Right cardiac atrium (tissue), 5 donors: ENCODE measurements at regions not wholly inside any gene's neighbourhood (a gene's known extent, or its start where the extent isn't known, plus 50 kb on each side); places are given as distances from the start of the nearest gene placed in this dataset.

Source experiments
- ATAC-seq, 2 donors: fragments of 200-7000 bp; cut with Tn5 transposase; one replicate each; pipeline versions ENCODE4 v1.8.0 to v1.9.1; 2020; ENCODE audit warnings: moderate library complexity in 2 of 2, mild to moderate bottlenecking in 1 of 2
- DNase-seq, 3 donors: peaks; one replicate each; pipeline ENCODE4 v3.0.0-alpha.2; 2020
- H3K27ac ChIP-seq: one replicate; pipeline ENCODE4 v1.5.1; 2013; ENCODE audit warnings: mild to moderate bottlenecking, low read length, control low read depth, moderate library complexity
- H3K27me3 ChIP-seq: one replicate; pipeline ENCODE4 v1.6.1; 2013; ENCODE audit not compliant: control insufficient read depth, insufficient read depth
- H3K4me1 ChIP-seq: one replicate; pipeline ENCODE4 v1.6.1; 2013; ENCODE audit warnings: low read length; ENCODE audit not compliant: control insufficient read depth, insufficient read depth
- H3K4me3 ChIP-seq: one replicate; pipeline ENCODE4 v1.5.1; 2013; ENCODE audit warnings: low read length, control low read depth
- H3K9me3 ChIP-seq: one replicate; pipeline ENCODE4 v1.6.1; 2013; ENCODE audit warnings: low read length; ENCODE audit not compliant: control insufficient read depth
- whole genome bisulfite sequencing: extraction: QIAGEN DNeasy Blood & Tissue Kit; methylation state at CpG from one replicate; pipeline ENCODE4 v1.1.7; 2013; 5-methylcytosine and 5-hydroxymethylcytosine counted together
- intact Hi-C, 4 donors: fragments of 100-400 bp; cut with DNase I; formaldehyde crosslinking; loops; one replicate each; pipeline versions ENCODE4 v1.11.0 to v1.14.0; 2022 to 2023
- donor health status: healthy with polysubstance abuse.
- donor health status: DM: no; HTN: yes; CAD: no.
- donor health status: DM: no; HTN: no; CAD: no.
- donor health status: DM: no; HTN: yes; CAD: no; lungs with severe emphysema.
- donor health status: DM: yes; HTN: yes; CAD: no.

DNA sequence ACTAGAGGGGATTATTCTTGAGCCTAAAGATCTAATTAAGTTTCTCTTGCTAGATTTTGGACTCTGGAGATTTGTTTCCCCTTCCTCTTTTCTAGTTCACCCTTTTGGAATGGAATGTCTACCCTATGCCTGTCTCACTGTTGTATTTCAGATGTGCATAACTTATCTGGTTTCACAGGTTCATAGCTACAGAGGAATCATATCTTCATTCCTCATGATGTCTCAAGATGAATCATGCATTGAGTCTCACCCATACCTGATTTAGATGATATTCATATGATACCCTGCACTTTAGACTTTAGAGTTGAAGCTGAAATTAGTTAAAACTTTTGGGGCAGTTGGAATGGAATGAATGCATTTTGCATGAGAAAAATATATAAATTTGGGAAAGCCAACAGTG, 246.7 kb downstream of the HS3ST1 start:
- intact Hi-C loops: no loop called here
- H3K9me3 ChIP-seq: no peaks in the 10 kb centered on the region
- H3K27ac ChIP-seq: no peak overlapping the region
- H3K4me1 ChIP-seq: no peaks in the 10 kb centered on the region
- ATAC-seq (no peak), DNase-seq (no peak)
- no peak overlapping the region for H3K4me3 ChIP-seq
- no peaks in the 10 kb centered on the region for H3K27me3 ChIP-seq

DNA sequence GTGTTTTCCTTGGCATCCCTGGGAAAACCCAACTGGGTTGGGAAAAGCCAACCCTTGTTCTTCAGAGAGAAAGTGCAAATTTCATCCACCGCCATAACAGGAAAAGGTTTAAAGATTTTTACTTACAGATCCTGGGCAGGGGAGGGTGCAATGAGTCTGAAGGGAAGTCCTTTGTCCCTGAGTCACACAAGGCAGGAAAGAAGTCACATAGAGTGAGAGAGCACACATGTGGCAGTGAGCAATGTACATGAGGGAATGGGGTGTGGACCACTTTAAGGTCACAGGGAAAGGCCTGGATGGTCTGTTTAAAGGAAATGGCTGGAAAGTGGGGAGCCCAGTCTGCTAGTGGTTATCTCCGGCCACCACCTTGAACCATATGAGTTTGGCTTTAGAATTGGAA, 248.9 kb downstream of the HS3ST1 start:
- Histone ChIP-seq H3K9me3 (no peaks in the 10 kb centered on the region), H3K4me1 (no peaks in the 10 kb centered on the region), H3K27me3 (no peaks in the 10 kb centered on the region), H3K27ac (no peak overlapping the region), H3K4me3 (no peak overlapping the region)
- intact Hi-C loops: no loop called here
- DNase-seq (no peak), ATAC-seq (no peak)
- 89% methylated on average over 2 of the region's 2 CpGs for WGBS

DNA sequence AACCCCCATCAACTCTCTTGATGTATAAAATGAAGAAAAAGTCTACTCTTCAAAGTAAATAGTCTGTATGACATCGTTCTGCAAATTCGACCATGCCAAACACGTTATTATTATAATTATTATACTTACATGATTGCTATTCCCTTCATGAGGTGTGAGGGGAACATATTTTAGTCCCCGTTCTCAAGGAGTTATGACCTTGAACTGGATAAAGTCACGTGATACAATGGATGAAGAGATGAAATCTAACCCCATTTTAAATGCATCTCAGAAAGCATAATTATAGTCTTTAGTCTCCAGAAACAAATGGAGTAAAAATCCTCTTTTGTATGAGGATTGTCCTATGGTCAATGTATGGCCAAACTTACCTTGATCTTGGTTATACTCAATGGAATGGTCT, 250.3 kb downstream of the HS3ST1 start:
- Histone ChIP-seq H3K27ac (no peak overlapping the region), H3K4me1 (no peaks in the 10 kb centered on the region), H3K27me3 (no peaks in the 10 kb centered on the region), H3K4me3 (no peak overlapping the region), H3K9me3 (no peaks in the 10 kb centered on the region)
- intact Hi-C loops: no loop called here
- DNase-seq (no peak), ATAC-seq (no peak)
- 79% methylated on average over 5 of the region's 5 CpGs for WGBS

DNA sequence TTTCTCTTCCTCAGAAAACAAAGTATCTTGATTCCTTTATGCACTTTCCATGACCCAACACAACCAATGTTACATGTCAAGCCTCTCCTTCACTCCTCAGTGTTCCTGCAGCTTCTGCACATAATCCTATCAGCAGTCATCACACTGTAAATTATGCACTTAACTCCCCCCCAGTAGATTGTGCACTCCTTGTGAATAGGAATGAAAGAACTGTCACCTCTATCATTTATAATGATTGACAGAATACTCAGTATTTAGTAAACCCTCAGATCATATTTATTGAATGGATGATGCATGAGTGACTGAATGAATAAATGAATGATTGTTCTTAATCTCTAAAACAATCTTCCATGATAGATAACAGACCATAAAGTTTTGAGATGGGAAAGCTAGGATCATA, 253.3 kb downstream of the HS3ST1 start:
- ATAC-seq (no peak), DNase-seq (no peak)
- no peak overlapping the region for H3K4me3 ChIP-seq
- no peak overlapping the region for H3K27ac ChIP-seq
- intact Hi-C loops: no loop called here
- H3K27me3 ChIP-seq: no peaks in the 10 kb centered on the region
- no peaks in the 10 kb centered on the region for H3K9me3 ChIP-seq
- no peaks in the 10 kb centered on the region for H3K4me1 ChIP-seq

DNA sequence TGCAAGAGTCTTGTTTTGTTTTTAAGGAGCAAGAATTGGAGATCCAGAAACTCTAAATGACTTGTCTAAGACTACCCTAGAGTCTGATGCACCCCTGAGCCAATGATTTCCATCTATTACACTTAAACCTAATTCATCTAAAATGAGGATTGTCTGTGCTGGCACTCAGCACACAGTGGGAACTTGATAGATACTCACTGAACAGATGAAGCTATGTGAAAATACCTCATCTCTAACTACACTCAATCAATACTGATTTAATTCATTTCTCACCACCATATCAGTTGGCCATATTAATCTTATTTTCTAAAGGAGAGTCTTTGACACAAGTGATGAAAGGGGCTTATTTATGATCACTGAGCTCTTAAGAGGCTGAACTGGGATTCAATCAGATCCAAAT, 262.1 kb downstream of the HS3ST1 start:
- Histone ChIP-seq H3K4me1 (no peaks in the 10 kb centered on the region), H3K27me3 (no peaks in the 10 kb centered on the region), H3K9me3 (no peaks in the 10 kb centered on the region), H3K4me3 (no peak overlapping the region), H3K27ac (no peak overlapping the region)
- DNase-seq (no peak), ATAC-seq (no peak)
- intact Hi-C loops: no loop called here

DNA sequence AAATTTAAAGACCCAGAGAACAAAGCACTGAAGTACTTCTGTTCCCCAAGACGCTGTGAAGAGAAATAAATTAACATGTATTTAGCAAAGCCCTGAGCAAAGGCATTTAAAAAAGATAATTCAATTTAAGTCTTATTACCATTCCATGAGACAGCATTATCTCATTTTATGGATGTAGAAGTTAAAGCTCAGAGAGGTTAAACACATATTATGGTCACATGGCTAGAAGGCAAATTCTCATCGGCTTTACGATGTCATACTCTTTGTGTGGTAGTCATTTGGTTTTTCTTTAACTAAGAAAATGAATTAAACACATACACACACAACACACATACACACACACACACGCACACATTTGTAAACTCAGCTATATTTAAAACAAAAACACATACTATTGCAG, 262.7 kb downstream of the HS3ST1 start:
- Histone ChIP-seq H3K4me1 (no peaks in the 10 kb centered on the region), H3K9me3 (no peaks in the 10 kb centered on the region), H3K4me3 (no peak overlapping the region), H3K27me3 (no peaks in the 10 kb centered on the region), H3K27ac (no peak overlapping the region)
- WGBS: 89% methylated on average over 4 of the region's 4 CpGs
- ATAC-seq: no peak
- intact Hi-C loops: no loop called here
- no peak for DNase-seq

DNA sequence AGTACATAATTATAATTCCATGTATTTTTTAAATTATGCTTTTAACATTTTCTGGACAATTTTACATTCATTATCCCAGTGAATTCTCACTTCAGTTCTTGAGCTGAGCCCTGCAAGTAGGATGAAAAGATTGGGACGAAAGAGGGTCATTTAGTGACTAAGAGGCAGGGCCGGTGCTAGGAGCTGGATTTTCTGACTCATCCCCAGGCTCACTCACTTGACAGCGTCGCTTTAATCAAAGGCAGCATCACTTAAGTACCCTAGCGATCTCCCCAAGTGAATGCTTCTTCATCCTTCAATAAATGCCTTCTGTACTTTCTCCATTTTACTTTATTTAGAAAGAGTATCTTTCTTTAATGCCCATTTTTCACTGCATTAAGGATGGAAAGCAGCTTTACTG, 263.6 kb downstream of the HS3ST1 start:
- Histone ChIP-seq H3K9me3 (no peaks in the 10 kb centered on the region), H3K27ac (no peak overlapping the region), H3K4me3 (no peak overlapping the region), H3K27me3 (no peaks in the 10 kb centered on the region), H3K4me1 (no peaks in the 10 kb centered on the region)
- no peak for DNase-seq
- intact Hi-C loops: no loop called here
- no peak for ATAC-seq
- 49% methylated on average over 5 of the region's 5 CpGs for WGBS

DNA sequence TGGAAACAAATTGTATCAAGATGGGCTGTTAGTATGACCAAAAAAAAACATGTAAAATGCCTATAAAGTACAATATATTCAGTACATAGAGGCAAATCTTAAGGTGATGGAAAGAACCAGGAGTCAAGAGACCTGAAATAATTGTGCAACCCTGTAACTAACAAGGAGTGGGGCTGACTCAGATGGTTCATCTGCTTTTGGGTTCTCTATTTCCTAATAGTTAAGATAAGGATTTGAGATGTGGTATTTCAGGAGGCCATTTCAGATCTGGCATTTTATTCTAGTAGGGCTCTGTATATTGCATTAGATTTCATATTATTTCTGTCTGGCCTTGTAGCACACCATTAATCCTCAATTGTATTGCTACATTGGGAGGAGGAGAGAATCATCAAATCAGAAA, 268.4 kb downstream of the HS3ST1 start:
- intact Hi-C loops: no loop called here
- DNase-seq (no peak), ATAC-seq (no peak)
- Histone ChIP-seq H3K4me3 (no peak overlapping the region), H3K9me3 (no peaks in the 10 kb centered on the region), H3K27me3 (no peaks in the 10 kb centered on the region), H3K4me1 (no peaks in the 10 kb centered on the region), H3K27ac (no peak overlapping the region)

DNA sequence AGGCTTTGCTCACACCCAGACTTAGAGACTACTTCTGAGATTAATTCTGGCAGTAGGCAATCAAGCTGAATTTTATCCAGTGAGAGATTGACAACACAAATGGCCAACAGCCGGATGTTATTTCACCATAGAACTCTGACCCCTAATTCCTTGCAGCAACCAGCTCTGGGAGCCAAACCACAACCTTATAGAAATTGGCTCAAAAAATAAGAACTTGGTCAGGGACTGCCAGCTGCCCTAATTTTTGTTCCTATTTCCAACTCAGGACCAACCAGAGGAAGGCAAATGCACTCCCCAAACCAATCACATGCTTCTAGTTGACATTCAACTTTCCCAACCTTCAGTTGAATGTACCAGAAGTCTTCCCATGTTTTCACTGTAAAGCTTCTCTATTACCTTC, 269.7 kb downstream of the HS3ST1 start:
- whole genome bisulfite sequencing: 64% methylated on average over 1 of the region's 1 CpG
- H3K4me1 ChIP-seq: no peaks in the 10 kb centered on the region
- no peak overlapping the region for H3K4me3 ChIP-seq
- H3K27me3 ChIP-seq: no peaks in the 10 kb centered on the region
- intact Hi-C loops: no loop called here
- H3K27ac ChIP-seq: no peak overlapping the region
- ATAC-seq (no peak), DNase-seq (no peak)
- H3K9me3 ChIP-seq: no peaks in the 10 kb centered on the region

DNA sequence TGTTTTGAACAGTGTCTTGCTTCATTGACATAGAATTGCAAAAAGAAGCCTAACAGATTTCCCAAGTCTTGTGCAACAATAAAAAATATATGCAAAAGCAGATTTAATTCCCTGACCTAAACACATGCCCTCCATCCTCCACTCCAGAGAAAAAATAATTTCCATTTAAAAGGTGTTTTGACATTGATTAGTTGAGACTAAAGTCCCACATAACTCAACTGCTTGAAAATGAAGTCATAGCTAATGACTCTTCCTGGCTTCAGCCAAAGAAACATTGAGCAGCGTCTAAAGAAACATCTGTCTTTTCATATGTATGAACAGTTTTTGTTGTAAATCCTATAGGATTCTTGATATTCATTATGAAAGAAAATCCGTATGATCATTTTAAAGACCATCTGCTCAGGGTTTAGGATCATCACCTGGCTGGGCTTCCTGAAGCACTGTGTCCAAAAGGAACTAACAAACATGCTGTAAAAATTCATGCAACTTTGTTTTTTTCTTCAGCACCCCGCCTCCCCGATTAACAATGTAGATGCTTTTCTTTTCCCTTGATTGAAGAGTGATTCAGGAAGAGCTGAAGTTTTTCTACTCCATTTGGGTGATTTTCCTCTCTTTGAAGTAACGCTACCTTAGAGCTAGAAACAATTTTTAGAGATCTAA, 273.4 kb downstream of the HS3ST1 start:
- intact Hi-C loops: no loop called here
- H3K27ac ChIP-seq: no peak overlapping the region
- WGBS: 62% methylated on average over 5 of the region's 5 CpGs
- H3K9me3 ChIP-seq: no peaks in the 10 kb centered on the region
- H3K4me3 ChIP-seq: no peak overlapping the region
- ATAC-seq: no peak
- DNase-seq: no peak
- no peaks in the 10 kb centered on the region for H3K4me1 ChIP-seq
- no peaks in the 10 kb centered on the region for H3K27me3 ChIP-seq

DNA sequence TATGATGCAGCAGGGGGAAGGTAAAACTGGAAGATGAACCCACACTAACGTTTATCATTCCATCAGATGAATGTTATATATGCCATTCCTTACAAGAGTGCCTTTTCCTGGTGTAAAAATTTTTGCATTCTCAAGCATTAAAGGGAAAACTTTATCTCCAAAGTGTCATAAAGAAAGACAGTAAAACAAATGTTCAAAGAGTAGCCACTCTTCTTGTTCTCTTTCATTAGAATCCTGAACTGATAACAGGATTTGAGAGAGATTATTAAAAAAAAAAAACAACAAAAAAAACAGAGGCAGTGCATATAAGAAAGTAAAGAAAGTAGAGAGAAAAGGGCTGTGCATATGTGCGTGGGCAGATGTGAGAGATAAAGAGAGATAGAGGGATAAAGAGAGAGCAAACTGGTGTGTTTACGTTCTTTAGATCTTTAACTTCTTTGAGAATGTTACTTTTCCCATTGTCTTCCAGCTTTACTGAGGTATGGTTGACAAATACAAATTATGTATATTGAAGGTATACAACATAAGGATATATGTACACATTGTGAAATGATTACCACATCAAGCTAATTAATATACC, 275.4 kb downstream of the HS3ST1 start:
- WGBS: 71% methylated on average over 3 of the region's 3 CpGs
- DNase-seq (no peak), ATAC-seq (no peak)
- Histone ChIP-seq H3K27me3 (no peaks in the 10 kb centered on the region), H3K9me3 (no peaks in the 10 kb centered on the region), H3K27ac (no peak overlapping the region), H3K4me3 (no peak overlapping the region), H3K4me1 (no peaks in the 10 kb centered on the region)
- intact Hi-C loops: no loop called here

DNA sequence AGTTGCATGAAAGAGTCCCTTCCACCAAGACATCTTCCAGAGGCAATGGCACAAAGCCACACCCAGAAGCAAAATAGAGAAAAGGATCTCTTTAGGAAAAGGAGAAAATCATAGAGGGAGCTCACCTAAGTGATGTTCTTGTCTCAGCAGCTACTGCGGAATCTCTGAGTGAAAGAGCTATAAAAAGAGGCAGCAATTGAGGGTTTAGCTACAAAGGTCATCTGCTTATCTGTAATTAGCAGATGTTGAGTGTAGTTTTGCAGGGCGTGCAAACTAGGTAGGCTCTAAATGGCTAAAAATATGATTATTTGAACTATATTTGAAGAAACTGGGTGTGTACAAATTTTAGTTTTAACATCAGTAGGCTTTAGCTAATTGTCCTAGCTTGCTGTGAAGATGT, 276.0 kb downstream of the HS3ST1 start:
- DNase-seq (no peak), ATAC-seq (no peak)
- Histone ChIP-seq H3K4me1 (no peaks in the 10 kb centered on the region), H3K27me3 (no peaks in the 10 kb centered on the region), H3K27ac (no peak overlapping the region), H3K9me3 (no peaks in the 10 kb centered on the region), H3K4me3 (no peak overlapping the region)
- WGBS: 66% methylated on average over 2 of the region's 2 CpGs
- intact Hi-C loops: no loop called here
